ENCODE measurements at regions not wholly inside any gene's neighbourhood (a gene's known extent, or its start where the extent isn't known, plus 50 kb on each side); places are given as distances from the start of the nearest gene placed in this dataset.

DNA sequence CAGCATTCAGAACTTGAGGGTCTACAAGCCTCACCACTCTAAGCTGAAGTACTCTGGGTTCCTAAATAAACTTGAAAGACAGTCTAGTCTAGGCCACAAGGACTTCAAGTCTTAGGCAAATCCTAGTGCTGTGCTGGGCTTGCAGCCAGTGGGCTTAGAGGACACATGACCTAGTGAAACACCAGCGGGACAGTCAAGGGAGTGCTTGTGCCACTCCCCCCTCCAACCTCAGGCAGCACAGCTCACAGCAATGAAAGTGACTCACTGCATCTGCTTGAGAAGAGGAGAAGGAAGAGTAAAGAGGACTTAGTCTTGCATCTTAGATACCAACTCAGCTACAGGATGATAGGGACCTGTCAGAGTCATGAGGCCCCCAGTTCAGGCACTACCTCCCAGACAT, 438.1 kb downstream of the IPO8 start:
- H3K4me1 ChIP-seq = no peaks in the 10 kb centered on the region
- 80% methylated on average over 1 of the region's 1 CpG; no CpG with 5 or more reads in 1 of the 2 donors for WGBS, 2 donors (ENCODE audit: low coverage in 1 of 2)
- intact Hi-C loops (cut with DNase I; ENCODE audit: low total_unique reads) = no loop called here
- H3K36me3 ChIP-seq = no peaks in the 10 kb centered on the region
- TF ChIP-seq, protein P1, sequence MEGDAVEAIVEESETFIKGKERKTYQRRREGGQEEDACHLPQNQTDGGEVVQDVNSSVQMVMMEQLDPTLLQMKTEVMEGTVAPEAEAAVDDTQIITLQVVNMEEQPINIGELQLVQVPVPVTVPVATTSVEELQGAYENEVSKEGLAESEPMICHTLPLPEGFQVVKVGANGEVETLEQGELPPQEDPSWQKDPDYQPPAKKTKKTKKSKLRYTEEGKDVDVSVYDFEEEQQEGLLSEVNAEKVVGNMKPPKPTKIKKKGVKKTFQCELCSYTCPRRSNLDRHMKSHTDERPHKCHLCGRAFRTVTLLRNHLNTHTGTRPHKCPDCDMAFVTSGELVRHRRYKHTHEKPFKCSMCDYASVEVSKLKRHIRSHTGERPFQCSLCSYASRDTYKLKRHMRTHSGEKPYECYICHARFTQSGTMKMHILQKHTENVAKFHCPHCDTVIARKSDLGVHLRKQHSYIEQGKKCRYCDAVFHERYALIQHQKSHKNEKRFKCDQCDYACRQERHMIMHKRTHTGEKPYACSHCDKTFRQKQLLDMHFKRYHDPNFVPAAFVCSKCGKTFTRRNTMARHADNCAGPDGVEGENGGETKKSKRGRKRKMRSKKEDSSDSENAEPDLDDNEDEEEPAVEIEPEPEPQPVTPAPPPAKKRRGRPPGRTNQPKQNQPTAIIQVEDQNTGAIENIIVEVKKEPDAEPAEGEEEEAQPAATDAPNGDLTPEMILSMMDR (IDR thresholded peaks at IDR 0.05) = no peak
- no peak for TF ChIP-seq POLR2A (IDR thresholded peaks at IDR 0.05)
- TF ChIP-seq POLR2AphosphoS5 (IDR thresholded peaks at IDR 0.05) = no peak
- no peak for TF ChIP-seq EP300 (IDR thresholded peaks at IDR 0.05; ENCODE audit: low read depth)
- no peak for DNase-seq
- no peaks in the 10 kb centered on the region for H3K9me3 ChIP-seq
- H3K27me3 ChIP-seq = no peaks in the 10 kb centered on the region
- H3K4me3 ChIP-seq = no peak overlapping the region
- in situ Hi-C loops (cut with MboI; ENCODE audit: low pct_ligation_motif_present in 1 of 4, low pct_unique_long_range_greater_than_20kb in 1 of 4, low sequenced_read_pairs in 3 of 4) = no loop called here
- no peak overlapping the region for H3K27ac ChIP-seq

DNA sequence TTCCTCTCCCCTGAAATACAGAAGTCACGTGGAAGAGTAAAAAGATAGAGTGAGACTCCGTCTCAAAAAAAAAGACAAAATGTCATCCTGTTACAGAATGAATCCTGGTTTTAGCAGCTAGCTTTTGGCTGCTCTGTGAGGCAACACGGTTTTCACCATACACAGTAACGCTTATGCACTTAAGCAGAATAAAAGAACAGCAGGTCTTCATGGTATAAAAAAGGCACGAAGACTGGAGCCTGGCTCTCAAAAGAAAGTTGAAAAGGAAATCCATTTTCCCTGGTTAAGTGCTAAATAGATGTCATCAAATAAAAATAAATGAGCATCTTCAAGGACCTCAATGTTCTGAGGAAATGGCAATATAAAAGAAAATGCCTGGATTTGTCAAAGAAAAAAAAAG, 444.1 kb downstream of the IPO8 start:
- H3K4me3 ChIP-seq = no peak overlapping the region
- no peaks in the 10 kb centered on the region for H3K4me1 ChIP-seq
- DNase-seq = no peak
- WGBS, 2 donors (ENCODE audit: low coverage in 1 of 2) = 63 to 75% methylated on average over 5 of the region's 5 CpGs
- no peak overlapping the region for H3K27ac ChIP-seq
- no peaks in the 10 kb centered on the region for H3K27me3 ChIP-seq
- H3K36me3 ChIP-seq = no peaks in the 10 kb centered on the region
- no peaks in the 10 kb centered on the region for H3K9me3 ChIP-seq
- in situ Hi-C loops (cut with MboI; ENCODE audit: low pct_ligation_motif_present in 1 of 4, low pct_unique_long_range_greater_than_20kb in 1 of 4, low sequenced_read_pairs in 3 of 4) (no loop called here), intact Hi-C loops (cut with DNase I; ENCODE audit: low total_unique reads) (no loop called here)
- TF ChIP-seq POLR2A (IDR thresholded peaks at IDR 0.05) (no peak), EP300 (IDR thresholded peaks at IDR 0.05; ENCODE audit: low read depth) (no peak), POLR2AphosphoS5 (IDR thresholded peaks at IDR 0.05) (no peak)
- TF ChIP-seq, protein P1 (IDR thresholded peaks at IDR 0.05) = no peak

DNA sequence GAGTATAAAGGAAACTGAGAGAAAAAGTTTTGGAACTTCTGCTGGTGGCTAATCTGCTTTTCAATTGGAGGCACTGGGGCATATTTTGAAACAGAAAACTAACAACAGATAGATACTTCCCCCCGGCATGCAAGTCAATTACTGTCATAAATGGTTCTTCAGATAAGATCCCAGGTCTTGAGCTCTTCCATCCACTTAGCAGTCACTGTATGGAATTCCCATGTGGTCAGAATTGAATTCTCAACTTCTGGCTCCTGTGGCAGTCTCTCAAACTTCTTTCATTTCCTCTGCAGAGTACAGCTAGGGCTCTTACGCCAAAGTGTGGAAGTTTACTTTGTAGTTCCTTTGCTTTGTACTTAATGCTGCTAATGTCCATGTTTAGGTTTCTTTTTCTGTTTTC, 452.2 kb downstream of the IPO8 start:
- Histone ChIP-seq H3K4me3 (no peak overlapping the region), H3K36me3 (no peaks in the 10 kb centered on the region), H3K27me3 (no peaks in the 10 kb centered on the region), H3K27ac (no peak overlapping the region), H3K9me3 (no peaks in the 10 kb centered on the region), H3K4me1 (no peaks in the 10 kb centered on the region)
- TF ChIP-seq POLR2A (IDR thresholded peaks at IDR 0.05) (no peak), POLR2AphosphoS5 (IDR thresholded peaks at IDR 0.05) (no peak), EP300 (IDR thresholded peaks at IDR 0.05; ENCODE audit: low read depth) (no peak)
- TF ChIP-seq, protein P1 (IDR thresholded peaks at IDR 0.05) = no peak
- in situ Hi-C loops (cut with MboI; ENCODE audit: low pct_ligation_motif_present in 1 of 4, low pct_unique_long_range_greater_than_20kb in 1 of 4, low sequenced_read_pairs in 3 of 4) = no loop called here
- no peak for DNase-seq
- intact Hi-C loops (cut with DNase I; ENCODE audit: low total_unique reads) = no loop called here
- 44 to 68% methylated on average over 2 of the region's 2 CpGs for WGBS, 2 donors (ENCODE audit: low coverage in 1 of 2)

DNA sequence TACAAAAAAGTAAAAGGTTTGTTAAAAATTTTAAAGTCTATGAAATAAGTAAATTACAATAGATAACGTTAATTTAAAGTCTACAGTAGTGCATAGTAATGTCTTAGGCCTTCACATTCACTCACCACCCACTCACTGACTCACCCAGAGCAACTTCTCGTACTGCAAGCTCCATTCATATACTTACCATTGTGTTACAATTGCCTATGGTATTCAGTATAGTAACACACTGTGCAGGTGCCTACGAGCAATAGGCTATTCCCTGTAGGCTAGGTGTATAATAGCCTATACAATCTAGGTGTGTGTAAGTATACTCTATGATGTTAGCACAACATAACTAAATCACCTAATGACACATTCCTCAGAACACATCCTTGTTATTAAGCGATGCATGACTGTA, 435.3 kb upstream of the TMTC1 start:
- Histone ChIP-seq H3K4me1 (no peaks in the 10 kb centered on the region), H3K4me3 (no peak overlapping the region), H3K36me3 (no peaks in the 10 kb centered on the region), H3K27ac (no peak overlapping the region), H3K9me3 (no peaks in the 10 kb centered on the region), H3K27me3 (no peaks in the 10 kb centered on the region)
- WGBS, 2 donors (ENCODE audit: low coverage in 1 of 2) = 61 to 73% methylated on average over 4 of the region's 4 CpGs
- no peak for DNase-seq
- TF ChIP-seq, protein P1 (IDR thresholded peaks at IDR 0.05) = no peak
- TF ChIP-seq POLR2AphosphoS5 (IDR thresholded peaks at IDR 0.05) = no peak
- no peak for TF ChIP-seq EP300 (IDR thresholded peaks at IDR 0.05; ENCODE audit: low read depth)
- no peak for TF ChIP-seq POLR2A (IDR thresholded peaks at IDR 0.05)
- in situ Hi-C loops (cut with MboI; ENCODE audit: low pct_ligation_motif_present in 1 of 4, low pct_unique_long_range_greater_than_20kb in 1 of 4, low sequenced_read_pairs in 3 of 4) (no loop called here), intact Hi-C loops (cut with DNase I; ENCODE audit: low total_unique reads) (no loop called here)
